HCT116 (cell line): ENCODE measurements at regions not wholly inside any gene's neighbourhood (a gene's known extent, or its start where the extent isn't known, plus 50 kb on each side); places are given as distances from the start of the nearest gene placed in this dataset.

ENCODE experiments used
- ATAC-seq: fragments of 200-7000 bp; cut with Tn5 transposase; 2 replicates; pipeline ENCODE4 v1.9.1; 2020; ENCODE audit warnings: mild to moderate bottlenecking, moderate library complexity
- BruUV-seq: library from RNA; stranded (reverse); fragments of 400-500 nt; replicated peaks from 2 replicates; lab custom pipeline; 2021; lab: Mats Ljungman, UMichigan
- CTCF ChIA-PET: fragments of 300-600 bp; sonication (Branson Sonifier 250); formaldehyde crosslinking; loops from one replicate; lab custom pipeline; 2021; ENCODE audit warnings: antibody characterized with exemption; lab: Charles Lee
- POLR2A ChIA-PET: fragments of 300-600, 350-600 bp; sonication (Branson Sonifier 250); formaldehyde crosslinking; loops from one replicate; lab custom pipeline; 2021; ENCODE audit warnings: antibody characterized with exemption; lab: Charles Lee
- RAD21 ChIA-PET, 2 experiments: fragments of 300-600 bp; sonication (Branson Sonifier 250); formaldehyde crosslinking; loops; one replicate each; lab custom pipeline; 2023; ENCODE audit warnings: low total read pairs in 2 of 2; ENCODE audit not compliant: uncharacterized antibody in 2 of 2, unreplicated experiment in 2 of 2, low non-redundant PET in 1 of 2; lab: Charles Lee
- DNase-seq: peaks from one replicate; pipeline ENCODE4 v3.0.0-alpha.2; 2010; ENCODE audit warnings: low read depth, low spot score
- H2AFZ ChIP-seq: fragments of 200-600 bp; shearing (Covaris generic), sonication (generic); 2 replicates; pipeline ENCODE4 v1.6.1; 2017; ENCODE audit warnings: low read depth, mixed run types, mixed read lengths, antibody characterized with exemption, low read length; ENCODE audit not compliant: poor library complexity, severe bottlenecking
- H3K27ac ChIP-seq: 2 replicates; pipeline ENCODE4 v1.5.1; 2012; ENCODE audit warnings: low read depth, low read length
- H3K27me3 ChIP-seq: fragments of 200-600 bp; sonication (generic); 2 replicates; pipeline ENCODE4 v1.6.1; 2016; ENCODE audit warnings: mixed run types, low read length, mixed read lengths; ENCODE audit not compliant: insufficient read depth
- H3K36me3 ChIP-seq, 2 experiments: fragments of 200-500 bp in 1 of 2; fragments of 200-600 bp in 1 of 2; sonication (Bioruptor generic) in 1 of 2; sonication (generic) in 1 of 2; 2 replicates each; pipeline versions ENCODE4 v1.5.1 to v1.6.1; 2014 to 2016; ENCODE audit warnings: low read length in 2 of 2, inconsistent platforms in 1 of 2, mixed read lengths in 1 of 2, mixed run types in 1 of 2; ENCODE audit not compliant: insufficient read depth in 2 of 2, control insufficient read depth in 1 of 2
- H3K4me1 ChIP-seq, 2 experiments: fragments of 200-600 bp in 1 of 2; sonication (generic) in 1 of 2; 2 replicates each; pipeline versions ENCODE4 v1.5.1 to v1.6.1; 2012 to 2017; ENCODE audit warnings: low read length in 2 of 2, inconsistent platforms in 1 of 2, mild to moderate bottlenecking in 1 of 2, mixed read lengths in 1 of 2, mixed run types in 1 of 2, moderate library complexity in 1 of 2; ENCODE audit not compliant: insufficient read depth in 2 of 2, control insufficient read depth in 1 of 2
- H3K4me2 ChIP-seq: fragments of 200-600 bp; sonication (generic); 2 replicates; pipeline ENCODE4 v1.6.1; 2017; ENCODE audit warnings: mixed run types, low read length, mixed read lengths
- H3K4me3 ChIP-seq, 2 experiments: fragments of 200-600 bp in 1 of 2; sonication (generic) in 1 of 2; replicated peaks in 1 of 2; 2 replicates each; pipeline ENCODE4 v1.5.1; 2011 to 2016; ENCODE audit warnings: low read length in 2 of 2, control low read depth in 1 of 2, low read depth in 1 of 2, mild to moderate bottlenecking in 1 of 2, mixed read lengths in 1 of 2, mixed run types in 1 of 2
- H3K79me2 ChIP-seq: fragments of 200-600 bp; sonication (generic); 2 replicates; pipeline ENCODE4 v1.6.1; 2017; ENCODE audit warnings: mild to moderate bottlenecking, mixed run types, low read length, moderate library complexity, mixed read lengths; ENCODE audit not compliant: insufficient read depth
- H3K9ac ChIP-seq: fragments of 200-600 bp; sonication (generic); 2 replicates; pipeline ENCODE4 v1.6.1; 2016; ENCODE audit warnings: low read length, mixed read lengths
- H3K9me2 ChIP-seq: fragments of 200-600 bp; sonication (generic), shearing (Covaris generic); 2 replicates; pipeline ENCODE4 v1.6.1; 2017; ENCODE audit warnings: mixed run types, mild to moderate bottlenecking, moderate library complexity; ENCODE audit not compliant: insufficient read depth
- H3K9me3 ChIP-seq, 2 experiments: fragments of 200-500 bp in 1 of 2; fragments of 200-600 bp in 1 of 2; sonication (Bioruptor generic) in 1 of 2; sonication (generic) in 1 of 2; 2 replicates each; pipeline ENCODE4 v1.6.1; 2014 to 2017; ENCODE audit warnings: low read length in 2 of 2, mixed read lengths in 2 of 2, inconsistent platforms in 1 of 2, low read depth in 1 of 2, mild to moderate bottlenecking in 1 of 2, mixed run types in 1 of 2, moderate library complexity in 1 of 2; ENCODE audit not compliant: control insufficient read depth in 1 of 2, insufficient read depth in 1 of 2
- H4K20me1 ChIP-seq: fragments of 200-600 bp; sonication (generic), shearing (Covaris generic); 2 replicates; pipeline ENCODE4 v1.6.1; 2017; ENCODE audit warnings: mixed run types, mild to moderate bottlenecking, moderate library complexity; ENCODE audit not compliant: insufficient read depth
- CBX3 ChIP-seq: IDR thresholded peaks from 2 replicates; pipeline ENCODE4 v1.6.1; 2012; ENCODE audit warnings: low read depth
- CEBPB ChIP-seq: IDR thresholded peaks from 2 replicates; pipeline ENCODE4 v1.6.1; 2012; ENCODE audit warnings: low read depth
- EGR1 ChIP-seq: IDR thresholded peaks from 2 replicates; pipeline ENCODE4 v1.6.1; 2012; ENCODE audit warnings: low read depth
- ELF1 ChIP-seq: IDR thresholded peaks from 2 replicates; pipeline ENCODE4 v1.6.1; 2012; ENCODE audit warnings: low read depth, borderline replicate concordance
- EZH2 ChIP-seq: fragments of 200-600 bp; sonication (generic); IDR thresholded peaks from 2 replicates; pipeline ENCODE4 v1.6.1; 2017; ENCODE audit warnings: antibody characterized with exemption, mixed run types
- EZH2phosphoT487 ChIP-seq: fragments of 200-600 bp; IDR thresholded peaks from 2 replicates; pipeline ENCODE4 v1.6.1; 2018; ENCODE audit warnings: antibody characterized with exemption, borderline replicate concordance
- FOSL1 ChIP-seq: IDR thresholded peaks from 2 replicates; pipeline ENCODE4 v1.6.1; 2012; ENCODE audit warnings: low read depth
- POLR2A ChIP-seq: IDR thresholded peaks from 2 replicates; pipeline ENCODE4 v1.7.0; 2011; ENCODE audit warnings: borderline replicate concordance; ENCODE audit not compliant: insufficient read depth, insufficient read length; ENCODE audit errors: extremely low read depth
- POLR2AphosphoS5 ChIP-seq: IDR thresholded peaks from 2 replicates; pipeline ENCODE4 v1.6.1; 2011; ENCODE audit warnings: mild to moderate bottlenecking, low read depth, low read length, moderate library complexity
- RAD21 ChIP-seq: IDR thresholded peaks from 2 replicates; pipeline ENCODE4 v1.6.1; 2012; ENCODE audit warnings: low read depth, mild to moderate bottlenecking
- SIN3A ChIP-seq: IDR thresholded peaks from 2 replicates; pipeline ENCODE4 v1.6.1; 2012; ENCODE audit warnings: low read depth
- SRF ChIP-seq: IDR thresholded peaks from 2 replicates; pipeline ENCODE4 v1.6.1; 2012; ENCODE audit warnings: low read depth
- TCF7L2 ChIP-seq: IDR thresholded peaks from 2 replicates; pipeline ENCODE4 v1.7.0; 2011; ENCODE audit warnings: borderline replicate concordance, inconsistent platforms; ENCODE audit not compliant: insufficient read depth, insufficient read length; ENCODE audit errors: extremely low read depth
- YY1 ChIP-seq: IDR thresholded peaks from 2 replicates; pipeline ENCODE4 v1.6.1; 2011; ENCODE audit warnings: low read length, low read depth, moderate library complexity, mild to moderate bottlenecking; ENCODE audit not compliant: insufficient replicate concordance; ENCODE audit errors: extremely low read depth
- ZFX ChIP-seq: fragments of 450-650 bp; IDR thresholded peaks from 2 replicates; pipeline ENCODE4 v1.6.1; 2017
- ZNF274 ChIP-seq: fragments of 200-500 bp; sonication (Bioruptor generic); IDR thresholded peaks from 2 replicates; pipeline ENCODE4 v1.6.1; 2014; ENCODE audit warnings: mild to moderate bottlenecking, low read depth, low read length, inconsistent platforms
- intact Hi-C: fragments of 100-400 bp; cut with micrococcal nuclease; formaldehyde crosslinking; loops from 2 replicates; pipeline ENCODE4 v1.10.0; 2022
- TF ChIP-seq, protein P1 (sequence below), 3 experiments: fragments of 200-600 bp in 1 of 3; sonication (generic) in 1 of 3; IDR thresholded peaks in 2 of 3; conservative IDR thresholded peaks in 1 of 3; 2 replicates each; pipeline ENCODE4 v1.5.1; 2012 to 2017; ENCODE audit warnings: low read depth in 2 of 3, low read length in 2 of 3, antibody characterized with exemption in 1 of 3, borderline replicate concordance in 1 of 3, control low read depth in 1 of 3, mild to moderate bottlenecking in 1 of 3, mixed read lengths in 1 of 3, mixed run types in 1 of 3, moderate library complexity in 1 of 3; ENCODE audit not compliant: insufficient read depth in 1 of 3
- TF ChIP-seq, protein P2 (sequence below): IDR thresholded peaks from 2 replicates; pipeline ENCODE4 v1.6.1; 2012
- TF ChIP-seq, protein P3 (sequence below): IDR thresholded peaks from 2 replicates; pipeline ENCODE4 v1.6.1; 2011; ENCODE audit warnings: mild to moderate bottlenecking, low read length, moderate library complexity; ENCODE audit not compliant: insufficient replicate concordance; ENCODE audit errors: extremely low read depth
- TF ChIP-seq, protein P4 (sequence below): IDR thresholded peaks from 2 replicates; pipeline ENCODE4 v1.6.1; 2012

DNA sequence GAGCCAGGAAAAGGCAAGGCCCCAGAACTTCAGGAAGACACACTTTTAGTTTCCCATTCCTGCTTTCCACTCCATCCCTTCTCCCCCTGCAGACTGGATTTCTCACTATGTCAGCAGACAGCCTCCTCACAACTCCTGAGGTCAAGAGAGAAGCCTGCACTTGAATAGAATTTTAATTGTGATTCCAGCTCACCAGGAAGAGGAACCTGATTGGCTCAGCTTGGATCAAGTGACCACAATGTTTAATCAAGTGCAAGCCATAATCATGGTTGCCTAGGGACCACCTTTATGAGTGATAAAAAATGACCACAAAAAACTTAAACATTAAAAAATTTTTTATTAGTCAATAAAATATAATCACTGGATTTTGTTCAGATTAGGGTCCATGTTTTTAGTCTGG is 244.7 kb upstream of the RHOBTB1 start (continued):
- TF ChIP-seq, protein P1, sequence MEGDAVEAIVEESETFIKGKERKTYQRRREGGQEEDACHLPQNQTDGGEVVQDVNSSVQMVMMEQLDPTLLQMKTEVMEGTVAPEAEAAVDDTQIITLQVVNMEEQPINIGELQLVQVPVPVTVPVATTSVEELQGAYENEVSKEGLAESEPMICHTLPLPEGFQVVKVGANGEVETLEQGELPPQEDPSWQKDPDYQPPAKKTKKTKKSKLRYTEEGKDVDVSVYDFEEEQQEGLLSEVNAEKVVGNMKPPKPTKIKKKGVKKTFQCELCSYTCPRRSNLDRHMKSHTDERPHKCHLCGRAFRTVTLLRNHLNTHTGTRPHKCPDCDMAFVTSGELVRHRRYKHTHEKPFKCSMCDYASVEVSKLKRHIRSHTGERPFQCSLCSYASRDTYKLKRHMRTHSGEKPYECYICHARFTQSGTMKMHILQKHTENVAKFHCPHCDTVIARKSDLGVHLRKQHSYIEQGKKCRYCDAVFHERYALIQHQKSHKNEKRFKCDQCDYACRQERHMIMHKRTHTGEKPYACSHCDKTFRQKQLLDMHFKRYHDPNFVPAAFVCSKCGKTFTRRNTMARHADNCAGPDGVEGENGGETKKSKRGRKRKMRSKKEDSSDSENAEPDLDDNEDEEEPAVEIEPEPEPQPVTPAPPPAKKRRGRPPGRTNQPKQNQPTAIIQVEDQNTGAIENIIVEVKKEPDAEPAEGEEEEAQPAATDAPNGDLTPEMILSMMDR (IDR thresholded peaks at IDR 0.05 in 2 of 3, conservative IDR thresholded peaks at IDR 0.05 in 1 of 3; ENCODE audit: borderline replicate concordance in 1 of 3, insufficient read depth in 1 of 3, low read depth in 2 of 3, low read length in 2 of 3): no peak
- TF ChIP-seq ZFX (no peak), ZNF274 (no peak), SIN3A (no peak), EZH2 (no peak), ELF1 (no peak), CBX3 (no peak)

DNA sequence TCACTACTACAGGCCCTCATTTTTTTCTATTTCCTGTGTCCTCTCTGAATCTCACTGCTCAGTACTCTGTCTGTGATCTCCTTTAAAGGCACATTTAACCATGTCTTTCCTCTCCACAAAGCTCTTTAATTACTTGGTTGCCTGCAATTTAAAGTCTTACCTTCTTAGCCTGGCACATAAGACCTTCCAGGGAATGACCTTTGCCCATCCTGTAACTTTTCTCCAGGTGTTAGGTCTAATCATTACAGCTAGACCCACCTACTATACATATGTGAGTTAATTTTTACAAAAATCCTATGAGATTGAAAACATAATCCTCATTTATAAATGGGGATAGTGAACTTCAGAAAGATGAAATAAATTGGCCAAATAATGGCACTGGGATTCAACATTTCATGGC is 244.1 kb upstream of the RHOBTB1 start:
- intact Hi-C loops: no loop called here
- H3K9me3 ChIP-seq: no peaks in the 10 kb centered on the region
- ChIA-PET POLR2A (no interaction called here), RAD21 (no interaction called here), CTCF (no interaction called here)
- H4K20me1 ChIP-seq: no peaks in the 10 kb centered on the region
- no peaks in the 10 kb centered on the region for H3K36me3 ChIP-seq
- no peak overlapping the region for H3K4me3 ChIP-seq
- no peak overlapping the region for H3K27ac ChIP-seq
- H3K9me2 ChIP-seq: no peaks in the 10 kb centered on the region
- H3K4me1 ChIP-seq: no peaks in the 10 kb centered on the region
- DNase-seq: no peak
- H3K4me2 ChIP-seq: no peak overlapping the region
- BruUV-seq: no TSS peak
- H2AFZ ChIP-seq: no peak overlapping the region
- no peaks in the 10 kb centered on the region for H3K27me3 ChIP-seq
- no peak overlapping the region for H3K9ac ChIP-seq
- no peak for ATAC-seq
- no peaks in the 10 kb centered on the region for H3K79me2 ChIP-seq
- TF ChIP-seq ZNF274 (no peak), CBX3 (no peak), RAD21 (no peak), EZH2 (no peak), CEBPB (no peak), POLR2AphosphoS5 (no peak), EZH2phosphoT487 (no peak), ELF1 (no peak), EGR1 (no peak), YY1 (no peak), SIN3A (no peak), TCF7L2 (no peak), SRF (no peak), POLR2A (no peak), FOSL1 (no peak)
- TF ChIP-seq, protein P2, sequence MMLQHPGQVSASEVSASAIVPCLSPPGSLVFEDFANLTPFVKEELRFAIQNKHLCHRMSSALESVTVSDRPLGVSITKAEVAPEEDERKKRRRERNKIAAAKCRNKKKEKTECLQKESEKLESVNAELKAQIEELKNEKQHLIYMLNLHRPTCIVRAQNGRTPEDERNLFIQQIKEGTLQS: no peak
- TF ChIP-seq, protein P3, sequence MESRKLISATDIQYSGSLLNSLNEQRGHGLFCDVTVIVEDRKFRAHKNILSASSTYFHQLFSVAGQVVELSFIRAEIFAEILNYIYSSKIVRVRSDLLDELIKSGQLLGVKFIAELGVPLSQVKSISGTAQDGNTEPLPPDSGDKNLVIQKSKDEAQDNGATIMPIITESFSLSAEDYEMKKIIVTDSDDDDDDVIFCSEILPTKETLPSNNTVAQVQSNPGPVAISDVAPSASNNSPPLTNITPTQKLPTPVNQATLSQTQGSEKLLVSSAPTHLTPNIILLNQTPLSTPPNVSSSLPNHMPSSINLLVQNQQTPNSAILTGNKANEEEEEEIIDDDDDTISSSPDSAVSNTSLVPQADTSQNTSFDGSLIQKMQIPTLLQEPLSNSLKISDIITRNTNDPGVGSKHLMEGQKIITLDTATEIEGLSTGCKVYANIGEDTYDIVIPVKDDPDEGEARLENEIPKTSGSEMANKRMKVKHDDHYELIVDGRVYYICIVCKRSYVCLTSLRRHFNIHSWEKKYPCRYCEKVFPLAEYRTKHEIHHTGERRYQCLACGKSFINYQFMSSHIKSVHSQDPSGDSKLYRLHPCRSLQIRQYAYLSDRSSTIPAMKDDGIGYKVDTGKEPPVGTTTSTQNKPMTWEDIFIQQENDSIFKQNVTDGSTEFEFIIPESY: no peak
- TF ChIP-seq, protein P4, sequence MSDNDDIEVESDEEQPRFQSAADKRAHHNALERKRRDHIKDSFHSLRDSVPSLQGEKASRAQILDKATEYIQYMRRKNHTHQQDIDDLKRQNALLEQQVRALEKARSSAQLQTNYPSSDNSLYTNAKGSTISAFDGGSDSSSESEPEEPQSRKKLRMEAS: no peak
